RWPE2 (cell line): ENCODE measurements at regions not wholly inside any gene's neighbourhood (a gene's known extent, or its start where the extent isn't known, plus 50 kb on each side); places are given as distances from the start of the nearest gene placed in this dataset.

ENCODE experiments used
- ATAC-seq: fragments of 200-7000 bp; cut with Tn5 transposase; 3 replicates; pipeline ENCODE4 v1.9.1; 2021; ENCODE audit warnings: low read depth
- DNase-seq: peaks from one replicate; pipeline ENCODE4 v3.0.0-alpha.2; 2020; ENCODE audit warnings: low spot score
- H3K27ac ChIP-seq: fragments of 450-650 bp; 2 replicates; pipeline ENCODE4 v1.5.1; 2017; ENCODE audit warnings: mild to moderate bottlenecking; ENCODE audit not compliant: poor library complexity, severe bottlenecking
- H3K27me3 ChIP-seq: fragments of 250-450 bp; sonication (Bioruptor Pico); 2 replicates; pipeline ENCODE4 v1.5.1; 2021; ENCODE audit warnings: mild to moderate bottlenecking, moderate library complexity; ENCODE audit not compliant: insufficient read depth, poor library complexity, severe bottlenecking
- H3K36me3 ChIP-seq: fragments of 250-450 bp; sonication (Bioruptor Pico); 2 replicates; pipeline ENCODE4 v1.5.1; 2020; ENCODE audit warnings: low read depth, mild to moderate bottlenecking, moderate library complexity
- H3K4me1 ChIP-seq: fragments of 250-450 bp; sonication (Bioruptor Pico); 2 replicates; pipeline ENCODE4 v1.5.1; 2021; ENCODE audit warnings: mild to moderate bottlenecking, moderate library complexity; ENCODE audit not compliant: insufficient read depth, poor library complexity, severe bottlenecking
- H3K4me3 ChIP-seq: fragments of 250-450 bp; sonication (Bioruptor Pico); 2 replicates; pipeline ENCODE4 v1.5.1; 2021; ENCODE audit warnings: mild to moderate bottlenecking, moderate library complexity; ENCODE audit not compliant: severe bottlenecking
- H3K9me3 ChIP-seq: fragments of 250-450 bp; sonication (Bioruptor Pico); 2 replicates; pipeline ENCODE4 v1.5.1; 2021; ENCODE audit warnings: mild to moderate bottlenecking, moderate library complexity; ENCODE audit not compliant: severe bottlenecking
- CTCF ChIP-seq: fragments of 450-650 bp; IDR thresholded peaks from one replicate; pipeline ENCODE4 v1.5.1; 2017; ENCODE audit warnings: mild to moderate bottlenecking, moderate library complexity; ENCODE audit not compliant: poor library complexity, severe bottlenecking

- Histone ChIP-seq H3K9me3 (no peaks in the 10 kb centered on the region), H3K4me3 (no peak overlapping the region), H3K4me1 (no peaks in the 10 kb centered on the region), H3K27ac (no peak overlapping the region), H3K27me3 (peaks cover 5% of the 10 kb centered on the region), H3K36me3 (no peaks in the 10 kb centered on the region)
- no peak for TF ChIP-seq CTCF
- DNase-seq = no peak
- no peak for ATAC-seq
These were observed 135.5 kb upstream of the CRHR1 start for GRCh38 chr17:45648642-45649041.

GRCh38 chr17:45649796-45650195 is 134.3 kb upstream of the CRHR1 start:
- no peaks in the 10 kb centered on the region for H3K36me3 ChIP-seq
- peaks cover 5% of the 10 kb centered on the region for H3K27me3 ChIP-seq
- H3K27ac ChIP-seq = no peak overlapping the region
- no peak overlapping the region for H3K4me3 ChIP-seq
- no peak for TF ChIP-seq CTCF
- DNase-seq = no peak
- ATAC-seq = no peak
- H3K9me3 ChIP-seq = no peaks in the 10 kb centered on the region
- H3K4me1 ChIP-seq = no peaks in the 10 kb centered on the region

GRCh38 chr17:45650561-45650960 is 133.6 kb upstream of the CRHR1 start:
- Histone ChIP-seq H3K4me3 (no peak overlapping the region), H3K4me1 (no peaks in the 10 kb centered on the region)
- no peak for ATAC-seq

GRCh38 chr17:45651145-45651709 is 132.9 kb upstream of the CRHR1 start:
- ATAC-seq (no peak), DNase-seq (no peak)
- H3K4me3 ChIP-seq = no peak overlapping the region
- H3K9me3 ChIP-seq = no peaks in the 10 kb centered on the region
- H3K27me3 ChIP-seq = peaks cover 5% of the 10 kb centered on the region
- no peak for TF ChIP-seq CTCF
- no peak overlapping the region for H3K27ac ChIP-seq
- H3K4me1 ChIP-seq = no peaks in the 10 kb centered on the region
- H3K36me3 ChIP-seq = no peaks in the 10 kb centered on the region

More at GRCh38 chr17:45650561-45650960, 133.6 kb upstream of the CRHR1 start:
- no peak overlapping the region for H3K27ac ChIP-seq
- peaks cover 5% of the 10 kb centered on the region for H3K27me3 ChIP-seq
- no peak for TF ChIP-seq CTCF
- H3K9me3 ChIP-seq = no peaks in the 10 kb centered on the region
- no peak for DNase-seq
- H3K36me3 ChIP-seq = no peaks in the 10 kb centered on the region

GRCh38 chr17:45653616-45654015 is 130.5 kb upstream of the CRHR1 start:
- Histone ChIP-seq H3K4me3 (no peak overlapping the region), H3K27me3 (no peaks in the 10 kb centered on the region)

More at GRCh38 chr17:45653616-45654015, 130.5 kb upstream of the CRHR1 start:
- Histone ChIP-seq H3K4me1 (no peaks in the 10 kb centered on the region), H3K27ac (no peak overlapping the region), H3K9me3 (no peaks in the 10 kb centered on the region), H3K36me3 (no peaks in the 10 kb centered on the region)
- ATAC-seq (no peak), DNase-seq (no peak)
- no peak for TF ChIP-seq CTCF
